IMR-90 (cell line): ENCODE measurements at regions not wholly inside any gene's neighbourhood (a gene's known extent, or its start where the extent isn't known, plus 50 kb on each side); places are given as distances from the start of the nearest gene placed in this dataset.

ENCODE experiments used
- ATAC-seq: fragments of 200-7000 bp; cut with Tn5 transposase; 2 replicates; pipeline ENCODE4 v1.9.1; 2020; ENCODE audit warnings: low read depth, mild to moderate bottlenecking, moderate library complexity
- BruUV-seq: library from RNA; stranded (reverse); fragments of 400-500 nt; replicated peaks from 2 replicates; lab custom pipeline; 2021; lab: Mats Ljungman, UMichigan
- CTCF ChIA-PET: fragments of 300-600 bp; formaldehyde crosslinking; extraction: SDS; loops from one replicate; lab custom pipeline; 2021; ENCODE audit warnings: antibody characterized with exemption; lab: Yijun Ruan, JAX
- POLR2A ChIA-PET: fragments of 300-600 bp; sonication (Branson Sonifier 250); formaldehyde crosslinking; loops from one replicate; lab custom pipeline; 2022; ENCODE audit warnings: antibody characterized with exemption; ENCODE audit not compliant: unreplicated experiment; lab: Charles Lee
- DNase-seq: peaks from one replicate; pipeline ENCODE4 v3.0.0; 2013
- H2AFZ ChIP-seq: replicated peaks from 2 replicates; pipeline ENCODE3; 2013; ENCODE audit warnings: low read length, mild to moderate bottlenecking; ENCODE audit not compliant: poor library complexity
- H2AK5ac ChIP-seq: 2 replicates; pipeline ENCODE4 v1.6.1; 2013; ENCODE audit warnings: low read depth, low read length, inconsistent platforms
- H2AK9ac ChIP-seq: replicated peaks from 2 replicates; pipeline ENCODE3; 2013; ENCODE audit warnings: mild to moderate bottlenecking, low read depth, low read length, moderate library complexity; ENCODE audit not compliant: poor library complexity
- H2BK120ac ChIP-seq: 2 replicates; pipeline ENCODE4 v1.6.1; 2013; ENCODE audit warnings: low read depth, low read length, inconsistent platforms
- H2BK15ac ChIP-seq: 3 replicates; pipeline ENCODE4 v1.6.1; 2013; ENCODE audit warnings: low read depth, low read length, inconsistent platforms
- H2BK20ac ChIP-seq: 2 replicates; pipeline ENCODE4 v1.6.1; 2013; ENCODE audit warnings: low read depth, mild to moderate bottlenecking, inconsistent platforms, low read length, moderate library complexity
- H2BK5ac ChIP-seq: 2 replicates; pipeline ENCODE4 v1.6.1; 2013; ENCODE audit warnings: mild to moderate bottlenecking, low read depth, low read length, inconsistent platforms; ENCODE audit not compliant: poor library complexity, severe bottlenecking
- H3K14ac ChIP-seq: replicated peaks from 2 replicates; pipeline ENCODE4 v1.6.1; 2013; ENCODE audit warnings: low read depth, low read length, inconsistent platforms
- H3K18ac ChIP-seq: 2 replicates; pipeline ENCODE4 v1.6.1; 2013; ENCODE audit warnings: low read depth, low read length, control low read depth
- H3K23ac ChIP-seq: 2 replicates; pipeline ENCODE4 v1.6.1; 2013; ENCODE audit warnings: low read depth, low read length, inconsistent platforms
- H3K27ac ChIP-seq: 2 replicates; pipeline ENCODE4 v1.5.1; 2013; ENCODE audit warnings: mild to moderate bottlenecking, control low read depth, low read length; ENCODE audit not compliant: insufficient read depth
- H3K27me3 ChIP-seq: 2 replicates; pipeline ENCODE4 v1.6.1; 2013; ENCODE audit warnings: low read length; ENCODE audit not compliant: control insufficient read depth, insufficient read depth
- H3K36me3 ChIP-seq: 2 replicates; pipeline ENCODE4 v1.6.1; 2013; ENCODE audit warnings: low read length, mixed read lengths; ENCODE audit not compliant: control insufficient read depth, insufficient read depth
- H3K4ac ChIP-seq: 2 replicates; pipeline ENCODE4 v1.6.1; 2013; ENCODE audit warnings: low read depth, low read length, inconsistent platforms
- H3K4me1 ChIP-seq: 2 replicates; pipeline ENCODE4 v1.6.1; 2013; ENCODE audit warnings: low read length, mixed read lengths; ENCODE audit not compliant: control insufficient read depth, insufficient read depth
- H3K4me2 ChIP-seq: 2 replicates; pipeline ENCODE4 v1.6.1; 2013; ENCODE audit warnings: low read depth, mild to moderate bottlenecking, control low read depth, low read length, moderate library complexity
- H3K4me3 ChIP-seq: 2 replicates; pipeline ENCODE4 v1.5.1; 2013; ENCODE audit warnings: low read depth, mild to moderate bottlenecking, control low read depth, low read length, moderate library complexity; ENCODE audit not compliant: insufficient read depth
- H3K56ac ChIP-seq: 2 replicates; pipeline ENCODE4 v1.6.1; 2013; ENCODE audit warnings: low read length, inconsistent platforms; ENCODE audit not compliant: insufficient read depth; ENCODE audit errors: extremely low read depth
- H3K79me1 ChIP-seq, 2 experiments: 2 replicates each; pipeline ENCODE4 v1.6.1; 2013; ENCODE audit warnings: low read length in 2 of 2, inconsistent platforms in 1 of 2, low read depth in 1 of 2
- H3K9ac ChIP-seq: 2 replicates; pipeline ENCODE4 v1.6.1; 2013; ENCODE audit warnings: low read depth, low read length, control low read depth
- H3K9me1 ChIP-seq: 2 replicates; pipeline ENCODE4 v1.6.1; 2013; ENCODE audit warnings: low read length, inconsistent platforms; ENCODE audit not compliant: insufficient read depth
- H3K9me3 ChIP-seq: 2 replicates; pipeline ENCODE4 v1.6.1; 2013; ENCODE audit warnings: low read length; ENCODE audit not compliant: control insufficient read depth, insufficient read depth
- H4K20me1 ChIP-seq: 2 replicates; pipeline ENCODE4 v1.6.1; 2013; ENCODE audit warnings: low read length, inconsistent platforms; ENCODE audit not compliant: insufficient read depth
- H4K5ac ChIP-seq: 2 replicates; pipeline ENCODE4 v1.6.1; 2013; ENCODE audit warnings: mild to moderate bottlenecking, low read depth, low read length, control low read depth
- H4K8ac ChIP-seq, 2 experiments: 2 replicates each; pipeline ENCODE4 v1.6.1; 2013; ENCODE audit warnings: low read depth in 2 of 2, low read length in 2 of 2, control low read depth in 1 of 2, inconsistent platforms in 1 of 2
- H4K91ac ChIP-seq: 2 replicates; pipeline ENCODE4 v1.6.1; 2013; ENCODE audit warnings: low read depth, low read length, inconsistent platforms; ENCODE audit not compliant: insufficient read depth
- BHLHE40 ChIP-seq: fragments of 150-350 bp; IDR thresholded peaks from 2 replicates; pipeline ENCODE4 v1.6.1; 2016; ENCODE audit warnings: mild to moderate bottlenecking, low read depth, low read length
- CHD1 ChIP-seq: IDR thresholded peaks from 2 replicates; pipeline ENCODE4 v1.6.1; 2012; ENCODE audit warnings: low read depth, low read length, improper control_type of control experiment
- ELK1 ChIP-seq: fragments of 150-350 bp; IDR thresholded peaks from 2 replicates; pipeline ENCODE4 v1.6.1; 2016; ENCODE audit warnings: low read depth, mild to moderate bottlenecking, low read length, moderate library complexity, borderline replicate concordance
- MAFK ChIP-seq: IDR thresholded peaks from 2 replicates; pipeline ENCODE4 v1.6.1; 2012; ENCODE audit warnings: low read depth, low read length, improper control_type of control experiment
- MXI1 ChIP-seq: IDR thresholded peaks from 2 replicates; pipeline ENCODE4 v1.6.1; 2012; ENCODE audit warnings: low read depth, mild to moderate bottlenecking, low read length, moderate library complexity, borderline replicate concordance
- RAD21 ChIP-seq: IDR thresholded peaks from 2 replicates; pipeline ENCODE4 v1.6.1; 2012; ENCODE audit warnings: low read length, improper control_type of control experiment
- RCOR1 ChIP-seq: IDR thresholded peaks from 2 replicates; pipeline ENCODE4 v1.6.1; 2012; ENCODE audit warnings: mild to moderate bottlenecking, low read length, improper control_type of control experiment; ENCODE audit not compliant: insufficient replicate concordance
- RFX5 ChIP-seq: IDR thresholded peaks from 2 replicates; pipeline ENCODE4 v1.8.0; 2012; ENCODE audit warnings: low read depth, mild to moderate bottlenecking, low read length, moderate library complexity
- WGBS, 2 experiments: methylation state at CpG; one replicate each; pipeline versions ENCODE4 v1.1.5 to v1.1.7; 2013; ENCODE audit warnings: missing lambda C conversion rate in 2 of 2; ENCODE audit not compliant: insufficient read length in 1 of 2; ENCODE audit errors: extremely low coverage in 2 of 2; 5-methylcytosine and 5-hydroxymethylcytosine counted together
- dilution Hi-C: fragments of 300-500 bp; cut with HindIII; formaldehyde crosslinking; loops from one replicate; pipeline ENCODE4 v1.14.3; 2018; ENCODE audit warnings: low sequenced_read_pairs; ENCODE audit not compliant: unreplicated experiment
- in situ Hi-C: fragments of 300-500 bp; cut with MboI; formaldehyde crosslinking; loops from 3 replicates; pipeline ENCODE4 v1.14.3; 2019; ENCODE audit warnings: low sequenced_read_pairs, inconsistent platforms, mixed read lengths
- intact Hi-C: fragments of 100-400 bp; cut with micrococcal nuclease; formaldehyde crosslinking; loops from 2 replicates; pipeline ENCODE4 v1.10.0; 2022

DNA sequence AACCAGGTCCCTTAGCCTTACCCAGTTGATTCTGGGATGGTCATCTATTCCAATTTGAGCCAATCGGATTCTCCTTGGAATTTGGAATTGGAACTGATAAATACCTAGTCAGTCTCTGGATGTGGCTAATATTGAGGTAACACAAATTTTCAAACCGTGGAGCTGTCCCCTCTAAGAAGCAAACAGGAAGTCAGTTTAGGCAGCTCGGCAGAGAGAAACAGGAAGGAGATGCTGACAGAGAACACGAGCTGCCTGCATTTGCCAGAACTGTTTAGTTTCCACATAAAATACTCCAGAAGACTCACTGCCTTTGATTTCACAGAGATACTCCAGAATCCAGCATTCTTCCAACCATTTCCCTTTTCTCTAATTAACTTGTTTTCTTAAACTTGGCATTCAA, 1024.9 kb downstream of the BCL11A start:
- in situ Hi-C loops, result no loop called here
- no peak for ATAC-seq
- WGBS, 2 experiments, result no CpG with 5 or more reads among the region's 4 CpGs

More for the DNA sequence above, 1024.9 kb downstream of the BCL11A start:
- H2AK5ac ChIP-seq, result no peak overlapping the region
- no peak overlapping the region for H2BK120ac ChIP-seq
- H3K56ac ChIP-seq, result no peak overlapping the region
- H3K4me2 ChIP-seq, result no peak overlapping the region
- H4K8ac ChIP-seq, result no peak overlapping the region
- POLR2A ChIA-PET, result no interaction called here
- no peak overlapping the region for H3K4me3 ChIP-seq
- no peaks in the 10 kb centered on the region for H4K20me1 ChIP-seq
- no peak overlapping the region for H3K23ac ChIP-seq
- no peak for TF ChIP-seq MAFK
- no peak for TF ChIP-seq ELK1
- no peak for TF ChIP-seq RAD21
- TF ChIP-seq CHD1, result no peak
- no peak for TF ChIP-seq RCOR1
- TF ChIP-seq BHLHE40, result no peak
- TF ChIP-seq MXI1, result no peak
- no peak for TF ChIP-seq RFX5
- no peak overlapping the region for H3K18ac ChIP-seq
- H3K36me3 ChIP-seq, result no peaks in the 10 kb centered on the region
- no peak overlapping the region for H2AK9ac ChIP-seq
- BruUV-seq, result no TSS peak
- H3K4ac ChIP-seq, result no peak overlapping the region
- no peak overlapping the region for H2BK5ac ChIP-seq
- H3K9me1 ChIP-seq, result no peaks in the 10 kb centered on the region
- H3K9ac ChIP-seq, result no peak overlapping the region
- H3K4me1 ChIP-seq, result no peaks in the 10 kb centered on the region
- H3K14ac ChIP-seq, result no peak overlapping the region
- CTCF ChIA-PET, result no interaction called here
- H4K91ac ChIP-seq, result no peak overlapping the region
- dilution Hi-C loops, result no loop called here
- H2BK20ac ChIP-seq, result no peak overlapping the region
- H4K5ac ChIP-seq, result no peak overlapping the region
- H3K9me3 ChIP-seq, result peaks cover 7% of the 10 kb centered on the region
- no peak overlapping the region for H3K27ac ChIP-seq
- no peaks in the 10 kb centered on the region for H3K79me1 ChIP-seq
- no peak overlapping the region for H2AFZ ChIP-seq
- DNase-seq, result no peak
- H3K27me3 ChIP-seq, result no peaks in the 10 kb centered on the region
- no peak overlapping the region for H2BK15ac ChIP-seq
- intact Hi-C loops, result no loop called here
